Sigmoid colon (tissue), 6 donors: ENCODE measurements at regions not wholly inside any gene's neighbourhood (a gene's known extent, or its start where the extent isn't known, plus 50 kb on each side); places are given as distances from the start of the nearest gene placed in this dataset.

Source experiments
- DNase-seq: peaks from one replicate; pipeline ENCODE4 v3.0.0-alpha.2; 2019
- H3K27ac ChIP-seq, 4 donors: fragments of 200-600 bp; sonication (generic); one replicate each; pipeline ENCODE4 v1.5.1; 2016 to 2019; ENCODE audit warnings: mild to moderate bottlenecking in 1 of 4
- H3K27me3 ChIP-seq, 3 donors: fragments of 200-600 bp; sonication (generic); one replicate each; pipeline ENCODE4 v1.5.1; 2019; ENCODE audit warnings: mild to moderate bottlenecking in 1 of 3
- H3K36me3 ChIP-seq, 4 donors: fragments of 200-600 bp; sonication (generic); one replicate each; pipeline ENCODE4 v1.5.1; 2016 to 2019
- H3K4me1 ChIP-seq, 4 donors: fragments of 200-600 bp; sonication (generic); one replicate each; pipeline ENCODE4 v1.5.1; 2017 to 2019
- H3K4me3 ChIP-seq, 4 donors: fragments of 200-600 bp; sonication (generic); one replicate each; pipeline ENCODE4 v1.5.1; 2017 to 2019; ENCODE audit warnings: mild to moderate bottlenecking in 2 of 4, moderate library complexity in 1 of 4
- H3K9me3 ChIP-seq, 4 donors: fragments of 200-600 bp in 3 of 4; sonication (generic) in 3 of 4; one replicate each; pipeline versions ENCODE4 v1.5.1 to v1.6.1; 2013 to 2019
- CTCF ChIP-seq, 4 experiments: fragments of 450-650 bp in 3 of 4; fragments of 200-600 bp in 1 of 4; IDR thresholded peaks; one replicate each; pipeline ENCODE4 v1.5.1; 2016 to 2019; ENCODE audit warnings: antibody characterized with exemption in 4 of 4, mild to moderate bottlenecking in 3 of 4, moderate library complexity in 2 of 4
- EP300 ChIP-seq, 4 donors: sonication (generic); formaldehyde crosslinking; IDR thresholded peaks; one replicate each; pipeline ENCODE4 v1.6.1; 2017; ENCODE audit warnings: antibody characterized with exemption in 4 of 4
- POLR2A ChIP-seq, 2 donors: fragments of 450-650 bp; IDR thresholded peaks; one replicate each; pipeline ENCODE4 v1.6.1; 2016; ENCODE audit warnings: antibody characterized with exemption in 2 of 2, mild to moderate bottlenecking in 2 of 2, moderate library complexity in 2 of 2
- POLR2AphosphoS5 ChIP-seq, 4 donors: sonication (generic); formaldehyde crosslinking; IDR thresholded peaks; one replicate each; pipeline ENCODE4 v1.6.1; 2017; ENCODE audit warnings: antibody characterized with exemption in 4 of 4
- WGBS, 2 donors: extraction: QIAGEN DNeasy Blood & Tissue Kit; methylation state at CpG; one replicate each; pipeline ENCODE4 v1.1.7; 2013; 5-methylcytosine and 5-hydroxymethylcytosine counted together
- intact Hi-C: fragments of 100-400 bp; cut with DNase I; formaldehyde crosslinking; loops from one replicate; pipeline ENCODE4 v1.15.1; 2023
- donor health status: healthy with polysubstance abuse.
- donor health status: healthy.

DNA sequence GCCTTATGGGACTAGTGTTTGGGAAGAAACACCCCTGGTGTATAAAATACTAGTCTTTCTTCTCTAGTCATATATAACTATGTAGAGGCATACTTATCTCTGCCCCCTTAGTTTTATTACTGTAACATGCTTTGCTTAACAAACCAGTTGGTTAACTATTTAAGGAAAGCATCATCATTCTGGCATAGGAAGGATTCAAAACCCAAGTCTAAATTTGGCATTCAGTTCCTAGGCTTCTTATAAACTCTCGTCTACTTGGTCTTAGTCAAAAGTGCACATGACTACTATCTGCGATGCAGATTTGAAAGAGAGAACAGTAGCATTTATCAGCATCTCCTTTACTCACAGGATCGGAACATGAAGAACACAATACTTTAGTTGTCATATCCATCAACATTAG, 111.3 kb downstream of the MFAP3L start:
- no peaks in the 10 kb centered on the region for H3K9me3 ChIP-seq
- 83 to 88% methylated on average over 3 of the region's 3 CpGs for WGBS, 2 donors
- no peak for DNase-seq
- no peaks in the 10 kb centered on the region for H3K36me3 ChIP-seq
- no peak overlapping the region for H3K4me3 ChIP-seq
- no peaks in the 10 kb centered on the region for H3K4me1 ChIP-seq
- intact Hi-C loops = no loop called here
- no peak overlapping the region for H3K27ac ChIP-seq
- no peak for TF ChIP-seq CTCF (IDR thresholded peaks at IDR 0.05)
- TF ChIP-seq POLR2AphosphoS5 (IDR thresholded peaks at IDR 0.05) = no peak
- TF ChIP-seq EP300 (IDR thresholded peaks at IDR 0.05) = no peak
- TF ChIP-seq POLR2A (IDR thresholded peaks at IDR 0.05) = no peak
- no peaks in the 10 kb centered on the region for H3K27me3 ChIP-seq

DNA sequence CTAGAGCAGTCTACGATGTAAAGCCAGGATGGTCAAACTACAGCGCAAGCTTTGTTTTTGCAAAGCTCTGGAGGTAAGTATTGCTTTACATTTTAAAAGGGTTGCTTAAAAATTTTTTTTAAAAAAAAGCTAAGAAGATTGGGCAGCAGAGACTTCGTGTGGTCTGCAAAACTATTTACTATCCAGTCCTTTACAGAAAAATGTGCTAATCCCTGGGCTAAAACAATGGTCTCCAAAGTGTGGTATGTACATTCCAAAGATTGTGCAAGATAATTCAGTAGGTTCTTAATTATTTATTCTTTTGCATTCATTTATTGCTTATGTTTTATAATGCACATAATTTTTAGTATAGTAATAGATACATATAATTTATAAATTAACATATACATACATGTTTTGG, 113.2 kb downstream of the MFAP3L start:
- intact Hi-C loops = no loop called here
- WGBS, 2 donors = 86% methylated on average over 3 of the region's 3 CpGs

DNA sequence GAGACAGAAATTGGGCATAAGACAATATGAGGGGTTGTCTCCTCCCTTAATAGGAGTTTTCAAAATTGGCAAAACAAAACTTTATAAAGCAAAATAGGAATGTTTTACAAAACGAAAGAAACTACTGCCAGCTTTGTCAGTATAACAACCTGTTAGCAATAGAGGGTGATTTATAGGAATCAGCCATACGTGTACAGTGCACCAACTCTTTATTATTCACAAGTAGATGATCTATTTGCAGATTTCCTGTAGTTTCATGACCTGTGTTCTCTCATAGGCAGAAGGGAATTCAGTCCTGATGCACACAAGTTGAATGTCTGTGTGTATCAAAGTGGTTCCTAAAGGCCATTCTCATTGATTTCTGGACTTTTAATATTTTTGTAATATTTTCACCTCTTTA, 116.3 kb downstream of the MFAP3L start:
- Histone ChIP-seq H3K4me1 (no peaks in the 10 kb centered on the region), H3K36me3 (no peaks in the 10 kb centered on the region), H3K27ac (no peak overlapping the region), H3K4me3 (no peak overlapping the region), H3K27me3 (no peaks in the 10 kb centered on the region), H3K9me3 (no peaks in the 10 kb centered on the region)
- no peak for DNase-seq
- intact Hi-C loops = no loop called here
- TF ChIP-seq EP300 (IDR thresholded peaks at IDR 0.05) = no peak
- WGBS, 2 donors = 50 to 51% methylated on average over 2 of the region's 2 CpGs

More for the DNA sequence above, 113.2 kb downstream of the MFAP3L start:
- no peaks in the 10 kb centered on the region for H3K36me3 ChIP-seq
- H3K4me3 ChIP-seq = no peak overlapping the region
- DNase-seq = no peak
- H3K27ac ChIP-seq = no peak overlapping the region
- no peaks in the 10 kb centered on the region for H3K27me3 ChIP-seq
- no peaks in the 10 kb centered on the region for H3K4me1 ChIP-seq
- H3K9me3 ChIP-seq = no peaks in the 10 kb centered on the region
- TF ChIP-seq POLR2AphosphoS5 (IDR thresholded peaks at IDR 0.05) (no peak), EP300 (IDR thresholded peaks at IDR 0.05) (no peak), CTCF (IDR thresholded peaks at IDR 0.05) (no peak), POLR2A (IDR thresholded peaks at IDR 0.05) (no peak)

DNA sequence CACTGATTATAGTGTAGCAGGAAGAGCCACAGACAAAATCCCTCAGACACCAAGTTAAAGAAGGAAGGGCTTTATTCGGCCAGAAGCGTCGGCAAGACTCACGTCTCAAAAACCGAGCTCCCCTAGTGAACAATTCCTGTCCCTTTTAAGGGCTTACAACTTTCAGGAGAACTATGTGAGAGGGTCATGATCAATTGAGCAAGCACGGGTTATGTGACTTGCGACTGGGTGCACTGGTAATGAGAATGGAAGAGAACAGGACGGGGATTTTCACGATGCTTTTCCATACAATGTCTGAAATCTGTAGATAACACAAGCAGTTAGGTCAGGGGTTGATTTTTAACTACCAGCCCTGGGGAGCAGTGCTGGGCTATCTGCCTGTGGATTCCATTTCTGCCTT, 116.7 kb downstream of the MFAP3L start:
- DNase-seq = no peak
- Histone ChIP-seq H3K9me3 (no peaks in the 10 kb centered on the region), H3K4me3 (no peak overlapping the region), H3K36me3 (no peaks in the 10 kb centered on the region), H3K27ac (no peak overlapping the region), H3K4me1 (no peaks in the 10 kb centered on the region), H3K27me3 (no peaks in the 10 kb centered on the region)
- intact Hi-C loops = no loop called here
- WGBS, 2 donors = 76 to 78% methylated on average over 9 of the region's 9 CpGs
- no peak for TF ChIP-seq CTCF (IDR thresholded peaks at IDR 0.05)
- TF ChIP-seq POLR2AphosphoS5 (IDR thresholded peaks at IDR 0.05) = no peak
- TF ChIP-seq POLR2A (IDR thresholded peaks at IDR 0.05) = no peak
- no peak for TF ChIP-seq EP300 (IDR thresholded peaks at IDR 0.05)

DNA sequence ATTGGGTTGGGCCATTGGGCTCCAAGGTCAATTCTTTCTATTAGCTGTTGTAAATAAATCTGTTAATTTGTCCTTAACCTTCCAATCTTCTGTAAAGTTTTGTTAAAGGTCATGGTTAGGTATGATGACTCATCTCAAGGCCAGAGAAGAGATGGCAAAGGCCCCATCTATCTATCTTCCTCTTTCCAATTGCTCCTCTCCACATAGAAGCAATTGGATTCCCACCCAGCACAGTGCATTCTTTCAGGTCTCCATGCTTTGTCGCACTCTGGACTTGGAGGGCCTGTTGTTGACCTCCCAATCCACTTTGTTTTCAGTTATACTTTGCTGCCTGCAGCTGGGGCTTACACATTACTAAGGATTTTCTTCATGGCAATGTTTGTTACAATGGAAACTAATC, 118.5 kb downstream of the MFAP3L start:
- WGBS, 2 donors = 94% methylated on average over 1 of the region's 1 CpG
- intact Hi-C loops = no loop called here
- no peak for DNase-seq
- H3K36me3 ChIP-seq = no peaks in the 10 kb centered on the region
- H3K4me1 ChIP-seq = no peaks in the 10 kb centered on the region
- H3K27me3 ChIP-seq = no peaks in the 10 kb centered on the region
- TF ChIP-seq CTCF (IDR thresholded peaks at IDR 0.05) = no peak
- TF ChIP-seq EP300 (IDR thresholded peaks at IDR 0.05) = no peak
- no peak for TF ChIP-seq POLR2A (IDR thresholded peaks at IDR 0.05)
- no peak for TF ChIP-seq POLR2AphosphoS5 (IDR thresholded peaks at IDR 0.05)
- H3K4me3 ChIP-seq = no peak overlapping the region
- H3K27ac ChIP-seq = no peak overlapping the region
- no peaks in the 10 kb centered on the region for H3K9me3 ChIP-seq
